ENCODE measurements at regions not wholly inside any gene's neighbourhood (a gene's known extent, or its start where the extent isn't known, plus 50 kb on each side); places are given as distances from the start of the nearest gene placed in this dataset.

- WGBS, 5 donors, result 59 to 86% (median 82%) methylated on average over 1 of the region's 1 CpG
- H3K4me3 ChIP-seq, result no peak overlapping the region
- H3K4me1 ChIP-seq, result no peaks in the 10 kb centered on the region
- TF ChIP-seq EP300 (IDR thresholded peaks at IDR 0.05), result no peak
- no peak for TF ChIP-seq POLR2A (IDR thresholded peaks at IDR 0.05)
- TF ChIP-seq CTCF (IDR thresholded peaks at IDR 0.05), result no peak
- TF ChIP-seq POLR2AphosphoS5 (IDR thresholded peaks at IDR 0.05), result no peak
- intact Hi-C loops (cut with DNase I; ENCODE audit: low total_unique reads), result no loop called here
- DNase-seq, result no peak
- H3K9me3 ChIP-seq, result no peaks in the 10 kb centered on the region
- no peak overlapping the region for H3K27ac ChIP-seq
- H3K36me3 ChIP-seq, result no peaks in the 10 kb centered on the region
- H3K27me3 ChIP-seq, result no peaks in the 10 kb centered on the region
These were observed 114.6 kb downstream of the TUSC7 start for GRCh38 chr3:116824208-116824607.

GRCh38 chr3:116833202-116833601 lies 123.6 kb downstream of the TUSC7 start:
- Histone ChIP-seq H3K4me3 (no peak overlapping the region), H3K9me3 (no peaks in the 10 kb centered on the region), H3K36me3 (no peaks in the 10 kb centered on the region), H3K27ac (no peak overlapping the region), H3K27me3 (no peaks in the 10 kb centered on the region), H3K4me1 (no peaks in the 10 kb centered on the region)
- intact Hi-C loops (cut with DNase I; ENCODE audit: low total_unique reads), result no loop called here
- TF ChIP-seq POLR2AphosphoS5 (IDR thresholded peaks at IDR 0.05) (no peak), CTCF (IDR thresholded peaks at IDR 0.05) (no peak)
- DNase-seq, result no peak

GRCh38 chr3:116834816-116835215 lies 125.2 kb downstream of the TUSC7 start:
- H3K4me3 ChIP-seq, result no peak overlapping the region
- no peaks in the 10 kb centered on the region for H3K4me1 ChIP-seq
- intact Hi-C loops (cut with DNase I; ENCODE audit: low total_unique reads), result no loop called here
- no peaks in the 10 kb centered on the region for H3K27me3 ChIP-seq
- no peaks in the 10 kb centered on the region for H3K36me3 ChIP-seq
- no peaks in the 10 kb centered on the region for H3K9me3 ChIP-seq
- TF ChIP-seq EP300 (IDR thresholded peaks at IDR 0.05), result no peak
- no peak for TF ChIP-seq POLR2A (IDR thresholded peaks at IDR 0.05)
- TF ChIP-seq POLR2AphosphoS5 (IDR thresholded peaks at IDR 0.05), result no peak
- TF ChIP-seq CTCF (IDR thresholded peaks at IDR 0.05), result no peak
- H3K27ac ChIP-seq, result no peak overlapping the region
- no peak for DNase-seq
- WGBS, 5 donors, result 92 to 95% (median 93%) methylated on average over 1 of the region's 1 CpG

- intact Hi-C loops (cut with DNase I; ENCODE audit: low total_unique reads), result no loop called here
- WGBS, 5 donors, result 49 to 73% (median 57%) methylated on average over 1 of the region's 1 CpG
- TF ChIP-seq CTCF (IDR thresholded peaks at IDR 0.05) (no peak), EP300 (IDR thresholded peaks at IDR 0.05) (no peak), POLR2A (IDR thresholded peaks at IDR 0.05) (no peak), POLR2AphosphoS5 (IDR thresholded peaks at IDR 0.05) (no peak)
These were observed 126.1 kb downstream of the TUSC7 start for GRCh38 chr3:116835658-116836057.

DNA sequence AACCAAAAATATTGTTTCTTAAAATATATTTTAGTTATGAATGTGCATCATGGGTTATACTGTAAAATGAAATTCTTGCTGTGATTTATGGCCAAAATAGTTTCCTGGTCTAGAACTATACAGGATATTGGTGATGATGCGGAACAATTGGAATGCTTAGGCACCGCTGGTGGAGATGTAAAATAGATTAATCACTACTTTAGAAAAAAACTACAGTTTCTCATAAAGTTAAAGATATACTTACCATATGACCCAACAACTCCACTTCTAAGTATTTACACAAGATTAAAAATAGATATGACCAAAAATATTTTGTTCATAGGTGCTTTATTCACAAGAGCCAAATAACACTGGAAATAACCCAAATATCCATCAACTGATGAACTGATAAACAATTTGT lies 126.7 kb downstream of the TUSC7 start:
- H3K36me3 ChIP-seq, result no peaks in the 10 kb centered on the region
- TF ChIP-seq POLR2AphosphoS5 (IDR thresholded peaks at IDR 0.05) (no peak), POLR2A (IDR thresholded peaks at IDR 0.05) (no peak), EP300 (IDR thresholded peaks at IDR 0.05) (no peak), CTCF (IDR thresholded peaks at IDR 0.05) (no peak)
- DNase-seq, result no peak
- WGBS, 5 donors, result 70 to 75% (median 75%) methylated on average over 2 of the region's 2 CpGs
- H3K27me3 ChIP-seq, result no peaks in the 10 kb centered on the region
- no peaks in the 10 kb centered on the region for H3K4me1 ChIP-seq
- H3K27ac ChIP-seq, result no peak overlapping the region
- H3K9me3 ChIP-seq, result no peaks in the 10 kb centered on the region
- intact Hi-C loops (cut with DNase I; ENCODE audit: low total_unique reads), result no loop called here
- no peak overlapping the region for H3K4me3 ChIP-seq

More at GRCh38 chr3:116835658-116836057, 126.1 kb downstream of the TUSC7 start:
- Histone ChIP-seq H3K9me3 (no peaks in the 10 kb centered on the region), H3K36me3 (no peaks in the 10 kb centered on the region), H3K27me3 (no peaks in the 10 kb centered on the region), H3K27ac (no peak overlapping the region), H3K4me1 (no peaks in the 10 kb centered on the region), H3K4me3 (no peak overlapping the region)
- no peak for DNase-seq
